Activated CD8-positive, alpha-beta memory T cell treated with anti-CD3 and anti-CD28 coated beads for 24 hours (primary cell): ENCODE measurements at regions not wholly inside any gene's neighbourhood (a gene's known extent, or its start where the extent isn't known, plus 50 kb on each side); places are given as distances from the start of the nearest gene placed in this dataset.

Source experiments
- DNase-seq: peaks from one replicate; pipeline ENCODE4 v3.0.0-alpha.2; 2020

- DNase-seq = no peak
These were observed 158.2 kb downstream of the TRIM29 start for GRCh38 chr11:119979701-119980100.

GRCh38 chr11:119978696-119979095, 159.2 kb downstream of the TRIM29 start:
- no peak for DNase-seq

GRCh38 chr11:119977881-119978280, 160.0 kb downstream of the TRIM29 start:
- no peak for DNase-seq

- no peak for DNase-seq
These were observed 160.4 kb downstream of the TRIM29 start for GRCh38 chr11:119977561-119977860.

- DNase-seq = no peak
These were observed 160.9 kb downstream of the TRIM29 start for GRCh38 chr11:119976805-119977560.

GRCh38 chr11:119975561-119976152, 162.3 kb downstream of the TRIM29 start:
- DNase-seq = no peak

GRCh38 chr11:119974467-119974866, 163.4 kb downstream of the TRIM29 start:
- DNase-seq = no peak

GRCh38 chr11:119974051-119974450, 163.9 kb downstream of the TRIM29 start:
- DNase-seq = no peak

GRCh38 chr11:119972281-119972680, 165.6 kb downstream of the TRIM29 start:
- DNase-seq = no peak

GRCh38 chr11:119970555-119971304, 167.2 kb downstream of the TRIM29 start:
- DNase-seq = no peak

GRCh38 chr11:119964136-119965025, 173.5 kb downstream of the TRIM29 start:
- DNase-seq = no peak

- no peak for DNase-seq
These were observed 180.0 kb downstream of the TRIM29 start for GRCh38 chr11:119957951-119958350.

GRCh38 chr11:119952441-119952840, 185.5 kb downstream of the TRIM29 start:
- DNase-seq = no peak

- DNase-seq = no peak
These were observed 194.6 kb downstream of the TRIM29 start for GRCh38 chr11:119943298-119943655.

GRCh38 chr11:119942583-119943297, 195.2 kb downstream of the TRIM29 start:
- DNase-seq = no peak

- DNase-seq = no peak
These were observed 196.1 kb downstream of the TRIM29 start for GRCh38 chr11:119941636-119942411.

GRCh38 chr11:119941171-119941570, 196.7 kb downstream of the TRIM29 start:
- no peak for DNase-seq

- DNase-seq = no peak
These were observed 197.4 kb downstream of the TRIM29 start for GRCh38 chr11:119940401-119940976.

GRCh38 chr11:119937412-119937811, 200.5 kb downstream of the TRIM29 start:
- no peak for DNase-seq

- no peak for DNase-seq
These were observed 201.5 kb downstream of the TRIM29 start for GRCh38 chr11:119936426-119936825.

- DNase-seq = no peak
These were observed 202.5 kb downstream of the TRIM29 start for GRCh38 chr11:119935349-119935925.
